ENCODE measurements at regions not wholly inside any gene's neighbourhood (a gene's known extent, or its start where the extent isn't known, plus 50 kb on each side); places are given as distances from the start of the nearest gene placed in this dataset.

- ChIA-PET CTCF (interaction anchor here (1.8 kb wide), 1 partner anchor 12 kb away, joined by 5 read pairs; no protein-coding TSS in a partner anchor), POLR2A (no interaction called here)
- no peak overlapping the region for H3K27ac ChIP-seq (ENCODE audit: insufficient read depth in 1 of 2, low read depth in 1 of 2, low read length in 2 of 2, poor library complexity in 1 of 2, severe bottlenecking in 2 of 2)
- DNase-seq = no peak
- no peaks in the 10 kb centered on the region for H3K9me3 ChIP-seq (ENCODE audit: control extremely low read depth in 1 of 5, control insufficient read depth in 4 of 5, insufficient read depth in 2 of 5, low read depth in 1 of 5, low read length in 4 of 5)
- H3K27me3 ChIP-seq (replicated peaks in 2 of 5; ENCODE audit: control insufficient read depth in 4 of 5, insufficient read depth in 5 of 5, low read length in 4 of 5) = no peaks in the 10 kb centered on the region
- peaks cover 0 to 9% (median 5%) of the 10 kb centered on the region in 4 experiments for H3K36me3 ChIP-seq (ENCODE audit: control insufficient read depth in 4 of 4, insufficient read depth in 4 of 4, low read length in 3 of 4)
- H3K4me1 ChIP-seq (ENCODE audit: control extremely low read depth in 1 of 4, control insufficient read depth in 4 of 4, insufficient read depth in 4 of 4, low read length in 3 of 4) = no peaks in the 10 kb centered on the region
- no peak overlapping the region for H3K4me3 ChIP-seq (ENCODE audit: control insufficient read depth in 1 of 7, extremely low read depth in 1 of 7, insufficient read depth in 4 of 7, low read depth in 2 of 7, low read length in 6 of 7)
- 92% methylated on average over 3 of the region's 3 CpGs for WGBS (ENCODE audit: insufficient coverage)
Measured at GRCh38 chr12:107631715-107632114, 53.9 kb upstream of the PWP1 start.

GRCh38 chr12:107632246-107632645 is 53.4 kb upstream of the PWP1 start:
- POLR2A ChIA-PET = no interaction called here
- no peaks in the 10 kb centered on the region for H3K4me1 ChIP-seq (ENCODE audit: control extremely low read depth in 1 of 4, control insufficient read depth in 4 of 4, insufficient read depth in 4 of 4, low read length in 3 of 4)
- H3K9me3 ChIP-seq (ENCODE audit: control extremely low read depth in 1 of 5, control insufficient read depth in 4 of 5, insufficient read depth in 2 of 5, low read depth in 1 of 5, low read length in 4 of 5) = no peaks in the 10 kb centered on the region
- CTCF ChIA-PET = no interaction called here
- H3K4me3 ChIP-seq (ENCODE audit: control insufficient read depth in 1 of 7, extremely low read depth in 1 of 7, insufficient read depth in 4 of 7, low read depth in 2 of 7, low read length in 6 of 7) = no peak overlapping the region
- peaks cover 0 to 11% (median 5%) of the 10 kb centered on the region in 4 experiments for H3K36me3 ChIP-seq (ENCODE audit: control insufficient read depth in 4 of 4, insufficient read depth in 4 of 4, low read length in 3 of 4)
- no peak overlapping the region for H3K27ac ChIP-seq (ENCODE audit: insufficient read depth in 1 of 2, low read depth in 1 of 2, low read length in 2 of 2, poor library complexity in 1 of 2, severe bottlenecking in 2 of 2)
- no peak for DNase-seq
- 91% methylated on average over 3 of the region's 5 CpGs for WGBS (ENCODE audit: insufficient coverage)
- no peaks in the 10 kb centered on the region for H3K27me3 ChIP-seq (replicated peaks in 2 of 5; ENCODE audit: control insufficient read depth in 4 of 5, insufficient read depth in 5 of 5, low read length in 4 of 5)

- no peaks in the 10 kb centered on the region for H3K27me3 ChIP-seq (replicated peaks in 2 of 5; ENCODE audit: control insufficient read depth in 4 of 5, insufficient read depth in 5 of 5, low read length in 4 of 5)
- H3K9me3 ChIP-seq (ENCODE audit: control extremely low read depth in 1 of 5, control insufficient read depth in 4 of 5, insufficient read depth in 2 of 5, low read depth in 1 of 5, low read length in 4 of 5) = no peaks in the 10 kb centered on the region
- no peak overlapping the region for H3K4me3 ChIP-seq (ENCODE audit: control insufficient read depth in 1 of 7, extremely low read depth in 1 of 7, insufficient read depth in 4 of 7, low read depth in 2 of 7, low read length in 6 of 7)
- no peak for DNase-seq
- H3K4me1 ChIP-seq (ENCODE audit: control extremely low read depth in 1 of 4, control insufficient read depth in 4 of 4, insufficient read depth in 4 of 4, low read length in 3 of 4) = no peaks in the 10 kb centered on the region
- WGBS (ENCODE audit: insufficient coverage) = 96% methylated on average over 10 of the region's 10 CpGs
- H3K36me3 ChIP-seq (ENCODE audit: control insufficient read depth in 4 of 4, insufficient read depth in 4 of 4, low read length in 3 of 4) = peaks cover 0 to 11% (median 3%) of the 10 kb centered on the region in 4 experiments
- no peak overlapping the region for H3K27ac ChIP-seq (ENCODE audit: insufficient read depth in 1 of 2, low read depth in 1 of 2, low read length in 2 of 2, poor library complexity in 1 of 2, severe bottlenecking in 2 of 2)
- ChIA-PET POLR2A (no interaction called here), CTCF (no interaction called here)
Measured at GRCh38 chr12:107634530-107634929, 51.1 kb upstream of the PWP1 start.

- CTCF ChIA-PET = no interaction called here
Measured at GRCh38 chr12:107635139-107635538, 50.5 kb upstream of the PWP1 start.

More at GRCh38 chr12:107635139-107635538, 50.5 kb upstream of the PWP1 start:
- peak in 2 of 3 donors; percentile 7 to 18 for DNase-seq
- WGBS (ENCODE audit: insufficient coverage) = 93% methylated on average over 3 of the region's 8 CpGs
- H3K27ac ChIP-seq (ENCODE audit: insufficient read depth in 1 of 2, low read depth in 1 of 2, low read length in 2 of 2, poor library complexity in 1 of 2, severe bottlenecking in 2 of 2) = no peak overlapping the region
- POLR2A ChIA-PET = no interaction called here
- no peaks in the 10 kb centered on the region for H3K4me1 ChIP-seq (ENCODE audit: control extremely low read depth in 1 of 4, control insufficient read depth in 4 of 4, insufficient read depth in 4 of 4, low read length in 3 of 4)
- no peaks in the 10 kb centered on the region for H3K27me3 ChIP-seq (replicated peaks in 2 of 5; ENCODE audit: control insufficient read depth in 4 of 5, insufficient read depth in 5 of 5, low read length in 4 of 5)
- peaks cover 0 to 11% (median 3%) of the 10 kb centered on the region in 4 experiments for H3K36me3 ChIP-seq (ENCODE audit: control insufficient read depth in 4 of 4, insufficient read depth in 4 of 4, low read length in 3 of 4)
- no peak overlapping the region for H3K4me3 ChIP-seq (ENCODE audit: control insufficient read depth in 1 of 7, extremely low read depth in 1 of 7, insufficient read depth in 4 of 7, low read depth in 2 of 7, low read length in 6 of 7)
- no peaks in the 10 kb centered on the region for H3K9me3 ChIP-seq (ENCODE audit: control extremely low read depth in 1 of 5, control insufficient read depth in 4 of 5, insufficient read depth in 2 of 5, low read depth in 1 of 5, low read length in 4 of 5)

Data from common myeloid progenitor, CD34-positive (primary cell).